IMR-90 (cell line): ENCODE measurements at regions not wholly inside any gene's neighbourhood (a gene's known extent, or its start where the extent isn't known, plus 50 kb on each side); places are given as distances from the start of the nearest gene placed in this dataset.
A peak's percentile ranks its signal among the peaks of the same experiment; 100 is the strongest.

ENCODE experiments used
- ATAC-seq: fragments of 200-7000 bp; cut with Tn5 transposase; 2 replicates; pipeline ENCODE4 v1.9.1; 2020; ENCODE audit warnings: low read depth, mild to moderate bottlenecking, moderate library complexity
- BruUV-seq: library from RNA; stranded (reverse); fragments of 400-500 nt; replicated peaks from 2 replicates; lab custom pipeline; 2021; lab: Mats Ljungman, UMichigan
- CTCF ChIA-PET: fragments of 300-600 bp; formaldehyde crosslinking; extraction: SDS; loops from one replicate; lab custom pipeline; 2021; ENCODE audit warnings: antibody characterized with exemption; lab: Yijun Ruan, JAX
- POLR2A ChIA-PET: fragments of 300-600 bp; sonication (Branson Sonifier 250); formaldehyde crosslinking; loops from one replicate; lab custom pipeline; 2022; ENCODE audit warnings: antibody characterized with exemption; ENCODE audit not compliant: unreplicated experiment; lab: Charles Lee
- DNase-seq: peaks from one replicate; pipeline ENCODE4 v3.0.0; 2013
- H2AFZ ChIP-seq: replicated peaks from 2 replicates; pipeline ENCODE3; 2013; ENCODE audit warnings: low read length, mild to moderate bottlenecking; ENCODE audit not compliant: poor library complexity
- H2AK5ac ChIP-seq: 2 replicates; pipeline ENCODE4 v1.6.1; 2013; ENCODE audit warnings: low read depth, low read length, inconsistent platforms
- H2AK9ac ChIP-seq: replicated peaks from 2 replicates; pipeline ENCODE3; 2013; ENCODE audit warnings: mild to moderate bottlenecking, low read depth, low read length, moderate library complexity; ENCODE audit not compliant: poor library complexity
- H2BK120ac ChIP-seq: 2 replicates; pipeline ENCODE4 v1.6.1; 2013; ENCODE audit warnings: low read depth, low read length, inconsistent platforms
- H2BK15ac ChIP-seq: 3 replicates; pipeline ENCODE4 v1.6.1; 2013; ENCODE audit warnings: low read depth, low read length, inconsistent platforms
- H2BK20ac ChIP-seq: 2 replicates; pipeline ENCODE4 v1.6.1; 2013; ENCODE audit warnings: low read depth, mild to moderate bottlenecking, inconsistent platforms, low read length, moderate library complexity
- H2BK5ac ChIP-seq: 2 replicates; pipeline ENCODE4 v1.6.1; 2013; ENCODE audit warnings: mild to moderate bottlenecking, low read depth, low read length, inconsistent platforms; ENCODE audit not compliant: poor library complexity, severe bottlenecking
- H3K14ac ChIP-seq: replicated peaks from 2 replicates; pipeline ENCODE4 v1.6.1; 2013; ENCODE audit warnings: low read depth, low read length, inconsistent platforms
- H3K18ac ChIP-seq: 2 replicates; pipeline ENCODE4 v1.6.1; 2013; ENCODE audit warnings: low read depth, low read length, control low read depth
- H3K23ac ChIP-seq: 2 replicates; pipeline ENCODE4 v1.6.1; 2013; ENCODE audit warnings: low read depth, low read length, inconsistent platforms
- H3K27ac ChIP-seq: 2 replicates; pipeline ENCODE4 v1.5.1; 2013; ENCODE audit warnings: mild to moderate bottlenecking, control low read depth, low read length; ENCODE audit not compliant: insufficient read depth
- H3K27me3 ChIP-seq: 2 replicates; pipeline ENCODE4 v1.6.1; 2013; ENCODE audit warnings: low read length; ENCODE audit not compliant: control insufficient read depth, insufficient read depth
- H3K36me3 ChIP-seq: 2 replicates; pipeline ENCODE4 v1.6.1; 2013; ENCODE audit warnings: low read length, mixed read lengths; ENCODE audit not compliant: control insufficient read depth, insufficient read depth
- H3K4ac ChIP-seq: 2 replicates; pipeline ENCODE4 v1.6.1; 2013; ENCODE audit warnings: low read depth, low read length, inconsistent platforms
- H3K4me1 ChIP-seq: 2 replicates; pipeline ENCODE4 v1.6.1; 2013; ENCODE audit warnings: low read length, mixed read lengths; ENCODE audit not compliant: control insufficient read depth, insufficient read depth
- H3K4me2 ChIP-seq: 2 replicates; pipeline ENCODE4 v1.6.1; 2013; ENCODE audit warnings: low read depth, mild to moderate bottlenecking, control low read depth, low read length, moderate library complexity
- H3K4me3 ChIP-seq: 2 replicates; pipeline ENCODE4 v1.5.1; 2013; ENCODE audit warnings: low read depth, mild to moderate bottlenecking, control low read depth, low read length, moderate library complexity; ENCODE audit not compliant: insufficient read depth
- H3K56ac ChIP-seq: 2 replicates; pipeline ENCODE4 v1.6.1; 2013; ENCODE audit warnings: low read length, inconsistent platforms; ENCODE audit not compliant: insufficient read depth; ENCODE audit errors: extremely low read depth
- H3K79me1 ChIP-seq, 2 experiments: 2 replicates each; pipeline ENCODE4 v1.6.1; 2013; ENCODE audit warnings: low read length in 2 of 2, inconsistent platforms in 1 of 2, low read depth in 1 of 2
- H3K9ac ChIP-seq: 2 replicates; pipeline ENCODE4 v1.6.1; 2013; ENCODE audit warnings: low read depth, low read length, control low read depth
- H3K9me1 ChIP-seq: 2 replicates; pipeline ENCODE4 v1.6.1; 2013; ENCODE audit warnings: low read length, inconsistent platforms; ENCODE audit not compliant: insufficient read depth
- H3K9me3 ChIP-seq: 2 replicates; pipeline ENCODE4 v1.6.1; 2013; ENCODE audit warnings: low read length; ENCODE audit not compliant: control insufficient read depth, insufficient read depth
- H4K20me1 ChIP-seq: 2 replicates; pipeline ENCODE4 v1.6.1; 2013; ENCODE audit warnings: low read length, inconsistent platforms; ENCODE audit not compliant: insufficient read depth
- H4K5ac ChIP-seq: 2 replicates; pipeline ENCODE4 v1.6.1; 2013; ENCODE audit warnings: mild to moderate bottlenecking, low read depth, low read length, control low read depth
- H4K8ac ChIP-seq, 2 experiments: 2 replicates each; pipeline ENCODE4 v1.6.1; 2013; ENCODE audit warnings: low read depth in 2 of 2, low read length in 2 of 2, control low read depth in 1 of 2, inconsistent platforms in 1 of 2
- H4K91ac ChIP-seq: 2 replicates; pipeline ENCODE4 v1.6.1; 2013; ENCODE audit warnings: low read depth, low read length, inconsistent platforms; ENCODE audit not compliant: insufficient read depth
- BHLHE40 ChIP-seq: fragments of 150-350 bp; IDR thresholded peaks from 2 replicates; pipeline ENCODE4 v1.6.1; 2016; ENCODE audit warnings: mild to moderate bottlenecking, low read depth, low read length
- CEBPB ChIP-seq: IDR thresholded peaks from 2 replicates; pipeline ENCODE4 v1.6.1; 2012; ENCODE audit warnings: low read depth, low read length, improper control_type of control experiment
- CHD1 ChIP-seq: IDR thresholded peaks from 2 replicates; pipeline ENCODE4 v1.6.1; 2012; ENCODE audit warnings: low read depth, low read length, improper control_type of control experiment
- RFX5 ChIP-seq: IDR thresholded peaks from 2 replicates; pipeline ENCODE4 v1.8.0; 2012; ENCODE audit warnings: low read depth, mild to moderate bottlenecking, low read length, moderate library complexity
- WGBS, 2 experiments: methylation state at CpG; one replicate each; pipeline versions ENCODE4 v1.1.5 to v1.1.7; 2013; ENCODE audit warnings: missing lambda C conversion rate in 2 of 2; ENCODE audit not compliant: insufficient read length in 1 of 2; ENCODE audit errors: extremely low coverage in 2 of 2; 5-methylcytosine and 5-hydroxymethylcytosine counted together
- dilution Hi-C: fragments of 300-500 bp; cut with HindIII; formaldehyde crosslinking; loops from one replicate; pipeline ENCODE4 v1.14.3; 2018; ENCODE audit warnings: low sequenced_read_pairs; ENCODE audit not compliant: unreplicated experiment
- in situ Hi-C: fragments of 300-500 bp; cut with MboI; formaldehyde crosslinking; loops from 3 replicates; pipeline ENCODE4 v1.14.3; 2019; ENCODE audit warnings: low sequenced_read_pairs, inconsistent platforms, mixed read lengths
- intact Hi-C: fragments of 100-400 bp; cut with micrococcal nuclease; formaldehyde crosslinking; loops from 2 replicates; pipeline ENCODE4 v1.10.0; 2022

DNA sequence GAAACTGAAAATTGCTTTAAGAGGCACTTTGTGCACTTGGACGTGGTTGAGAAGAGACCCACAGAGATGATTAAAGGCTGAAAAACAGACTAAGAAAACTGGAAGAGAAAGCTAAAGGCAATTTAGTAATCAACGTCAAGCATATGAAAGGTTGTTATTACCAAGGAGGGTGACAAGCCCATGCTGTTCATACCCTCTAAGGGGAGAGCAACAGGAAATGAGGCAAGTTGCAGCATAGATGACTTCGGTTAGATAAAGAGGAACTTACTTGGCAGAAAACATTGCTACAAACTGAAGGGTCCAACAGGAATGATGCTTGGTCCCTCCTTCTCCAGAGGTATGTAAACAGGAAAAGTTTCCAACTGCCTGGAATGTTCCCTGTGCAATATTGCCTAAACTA is 107.8 kb downstream of the DUSP6 start:
- peak overlapping the region; percentile 40; the same call in 1 of the 2 replicates for H3K18ac ChIP-seq
- CTCF ChIA-PET = interaction anchor here (0.6 to 1.5 kb wide), 3 partner anchors 11 to 127 kb away, joined by 3 to 4 read pairs (median 3); no protein-coding TSS in a partner anchor
- H2BK20ac ChIP-seq = peak overlapping the region; percentile 95
- 31% methylated on average over 2 of the region's 3 CpGs; no CpG with 5 or more reads in 1 of the 2 experiments for WGBS, 2 experiments
- H3K4me2 ChIP-seq = peak overlapping the region; percentile 50; the same call in 1 of the 2 replicates
- H4K20me1 ChIP-seq = no peaks in the 10 kb centered on the region
- H2AFZ ChIP-seq = peak overlapping the region; percentile 74
- H2BK15ac ChIP-seq = peak overlapping the region; percentile 38
- H4K5ac ChIP-seq = peak overlapping the region; percentile 3; the same call in 1 of the 2 replicates
- peak overlapping the region; percentile 24 for H2AK5ac ChIP-seq
- peak overlapping the region; percentile 71; the same call in 1 of the 2 replicates for H3K23ac ChIP-seq
- peak overlapping the region; percentile 73 for H3K4ac ChIP-seq
- dilution Hi-C loops = no loop called here
- no TSS peak for BruUV-seq
- POLR2A ChIA-PET = interaction anchor here (0.9 to 2.1 kb wide), 3 partner anchors 69 to 109 kb away, joined by 4 to 16 read pairs (median 4); no protein-coding TSS in a partner anchor
- H4K91ac ChIP-seq = peak overlapping the region; percentile 54
- no peaks in the 10 kb centered on the region for H3K9me3 ChIP-seq
- H3K4me1 ChIP-seq = peaks cover 11% of the 10 kb centered on the region
- peak overlapping the region; percentile 29 for H3K27ac ChIP-seq
- intact Hi-C loops = loop anchor here (10.0 kb wide), 1 partner anchor 210 kb away; no protein-coding TSS in a partner anchor
- H2BK5ac ChIP-seq = peak overlapping the region; percentile 87
- peaks cover 8% of the 10 kb centered on the region for H3K9me1 ChIP-seq
- H3K36me3 ChIP-seq = no peaks in the 10 kb centered on the region
- peak; percentile 64 for DNase-seq
- H3K9ac ChIP-seq = peak overlapping the region; percentile 1; the same call in 1 of the 2 replicates
- no peak overlapping the region; the same call in 1 of the 2 replicates for H3K4me3 ChIP-seq
- TF ChIP-seq BHLHE40 (no peak), CEBPB (peak; percentile 60), RFX5 (no peak), CHD1 (no peak)
- peak overlapping the region; percentile 15 for H2AK9ac ChIP-seq
- peak overlapping the region; percentile 3 to 92 for H4K8ac ChIP-seq
- ATAC-seq = peak; percentile 68
- peak overlapping the region; percentile 35 for H3K14ac ChIP-seq
- no peaks in the 10 kb centered on the region for H3K27me3 ChIP-seq
- H3K56ac ChIP-seq = peak overlapping the region; percentile 76
- H3K79me1 ChIP-seq = no peaks in the 10 kb centered on the region
- in situ Hi-C loops = no loop called here
- peak overlapping the region; percentile 87 for H2BK120ac ChIP-seq
